Activated CD4-positive, alpha-beta T cell treated with anti-CD3 and anti-CD28 coated beads for 36 hours (primary cell): ENCODE measurements at regions not wholly inside any gene's neighbourhood (a gene's known extent, or its start where the extent isn't known, plus 50 kb on each side); places are given as distances from the start of the nearest gene placed in this dataset.

ENCODE experiments used
- ATAC-seq: fragments of 200-7000 bp; cut with Tn5 transposase; one replicate; pipeline ENCODE4 v1.10.0; 2021; ENCODE audit warnings: mild to moderate bottlenecking, moderate library complexity
- CTCF ChIA-PET: fragments of 350-600 bp; sonication (Branson Sonifier 250); formaldehyde crosslinking; loops from one replicate; lab custom pipeline; 2021; ENCODE audit warnings: antibody characterized with exemption; lab: Charles Lee
- POLR2A ChIA-PET: fragments of 350-600 bp; sonication (Branson Sonifier 250); formaldehyde crosslinking; loops from one replicate; lab custom pipeline; 2021; ENCODE audit warnings: antibody characterized with exemption, inconsistent platforms; lab: Charles Lee
- DNase-seq: peaks from one replicate; pipeline ENCODE4 v3.0.0-alpha.2; 2020
- H3K27ac Mint-ChIP-seq: one replicate; pipeline ENCODE4 v1.8.0; 2021; ENCODE audit warnings: mixed read lengths
- H3K27me3 Mint-ChIP-seq: one replicate; pipeline ENCODE4 v1.8.0; 2021; ENCODE audit warnings: mixed read lengths
- H3K36me3 Mint-ChIP-seq: one replicate; pipeline ENCODE4 v1.8.0; 2021; ENCODE audit warnings: low read depth, mixed read lengths
- H3K4me1 Mint-ChIP-seq: one replicate; pipeline ENCODE4 v1.8.0; 2021; ENCODE audit warnings: mixed read lengths
- H3K4me3 Mint-ChIP-seq: one replicate; pipeline ENCODE4 v1.8.0; 2021; ENCODE audit warnings: mild to moderate bottlenecking, moderate library complexity, mixed read lengths
- H3K9me3 Mint-ChIP-seq: one replicate; pipeline ENCODE4 v1.8.0; 2021; ENCODE audit warnings: low read depth, mixed read lengths
- intact Hi-C, 2 experiments: fragments of 100-400 bp; cut with DNase I in 1 of 2; cut with micrococcal nuclease in 1 of 2; formaldehyde crosslinking; loops; one replicate each; pipeline versions ENCODE4 v1.14.2 to v1.15.1; 2022 to 2024; cut with DNase I, micrococcal nuclease

- intact Hi-C loops, result loop anchor here in 1 of 2 experiments (5.0 kb wide), 1 partner anchor 161 kb away; the partner anchor contains the start of gene CENPW
- ATAC-seq, result no peak
- ChIA-PET CTCF (no interaction called here), POLR2A (no interaction called here)
- H3K4me1 Mint-ChIP-seq, result peaks cover 14% of the 10 kb centered on the region
- H3K27ac Mint-ChIP-seq, result no peak overlapping the region
- no peaks in the 10 kb centered on the region for H3K36me3 Mint-ChIP-seq
- no peaks in the 10 kb centered on the region for H3K27me3 Mint-ChIP-seq
- H3K4me3 Mint-ChIP-seq, result no peak overlapping the region
- H3K9me3 Mint-ChIP-seq, result no peaks in the 10 kb centered on the region
- DNase-seq, result no peak
Observed at GRCh38 chr6:126181173-126181741, 158.7 kb upstream of the CENPW start.

- CTCF ChIA-PET, result no interaction called here
- no peak for DNase-seq
- ATAC-seq, result no peak
- H3K27ac Mint-ChIP-seq, result no peak overlapping the region
- H3K27me3 Mint-ChIP-seq, result no peaks in the 10 kb centered on the region
- POLR2A ChIA-PET, result no interaction called here
- H3K36me3 Mint-ChIP-seq, result no peaks in the 10 kb centered on the region
- no peaks in the 10 kb centered on the region for H3K9me3 Mint-ChIP-seq
- no peak overlapping the region for H3K4me3 Mint-ChIP-seq
- H3K4me1 Mint-ChIP-seq, result peaks cover 14% of the 10 kb centered on the region
- intact Hi-C loops, result loop anchor here in 1 of 2 experiments (5.0 kb wide), 1 partner anchor 160 kb away; the partner anchor contains the start of gene CENPW
Observed at GRCh38 chr6:126181890-126182289, 158.0 kb upstream of the CENPW start.

- POLR2A ChIA-PET, result no interaction called here
- intact Hi-C loops, result loop anchor here in 1 of 2 experiments (5.0 kb wide), 1 partner anchor 160 kb away; the partner anchor contains the start of gene CENPW
- no peaks in the 10 kb centered on the region for H3K36me3 Mint-ChIP-seq
- CTCF ChIA-PET, result no interaction called here
- H3K4me3 Mint-ChIP-seq, result no peak overlapping the region
- no peaks in the 10 kb centered on the region for H3K27me3 Mint-ChIP-seq
- no peak for ATAC-seq
- no peak for DNase-seq
- no peak overlapping the region for H3K27ac Mint-ChIP-seq
- peaks cover 14% of the 10 kb centered on the region for H3K4me1 Mint-ChIP-seq
- no peaks in the 10 kb centered on the region for H3K9me3 Mint-ChIP-seq
Observed at GRCh38 chr6:126182650-126183311, 157.1 kb upstream of the CENPW start.

- no peak overlapping the region for H3K27ac Mint-ChIP-seq
- DNase-seq, result no peak
- no peak overlapping the region for H3K4me3 Mint-ChIP-seq
- no peaks in the 10 kb centered on the region for H3K27me3 Mint-ChIP-seq
- no peaks in the 10 kb centered on the region for H3K9me3 Mint-ChIP-seq
- H3K4me1 Mint-ChIP-seq, result peaks cover 11% of the 10 kb centered on the region
- POLR2A ChIA-PET, result no interaction called here
- no peak for ATAC-seq
- H3K36me3 Mint-ChIP-seq, result no peaks in the 10 kb centered on the region
- CTCF ChIA-PET, result interaction anchor here (0.8 kb wide), 1 partner anchor 9 kb away, joined by 3 read pairs; no protein-coding TSS in a partner anchor
- intact Hi-C loops, result no loop called here
Observed at GRCh38 chr6:126185774-126186173, 154.1 kb upstream of the CENPW start.

GRCh38 chr6:126188279-126188909 is 151.5 kb upstream of the CENPW start:
- no peak overlapping the region for H3K4me3 Mint-ChIP-seq

GRCh38 chr6:126195625-126196236 is 144.2 kb upstream of the CENPW start:
- ATAC-seq, result no peak
- H3K9me3 Mint-ChIP-seq, result no peaks in the 10 kb centered on the region
- no peak for DNase-seq
- ChIA-PET POLR2A (no interaction called here), CTCF (interaction anchor here (0.7 to 0.9 kb wide), 2 partner anchors 9 to 16 kb away, joined by 3 to 4 read pairs; no protein-coding TSS in a partner anchor)
- H3K27me3 Mint-ChIP-seq, result no peaks in the 10 kb centered on the region
- no peak overlapping the region for H3K4me3 Mint-ChIP-seq
- intact Hi-C loops, result no loop called here
- no peaks in the 10 kb centered on the region for H3K4me1 Mint-ChIP-seq
- H3K27ac Mint-ChIP-seq, result no peak overlapping the region
- H3K36me3 Mint-ChIP-seq, result no peaks in the 10 kb centered on the region

More at GRCh38 chr6:126188279-126188909, 151.5 kb upstream of the CENPW start:
- H3K27ac Mint-ChIP-seq, result no peak overlapping the region
- DNase-seq (no peak), ATAC-seq (no peak)
- no peaks in the 10 kb centered on the region for H3K9me3 Mint-ChIP-seq
- POLR2A ChIA-PET, result no interaction called here
- no peaks in the 10 kb centered on the region for H3K36me3 Mint-ChIP-seq
- CTCF ChIA-PET, result interaction anchor here (0.6 to 1.5 kb wide), 2 partner anchors 11 to 193 kb away, joined by 3 read pairs; no protein-coding TSS in a partner anchor
- no peaks in the 10 kb centered on the region for H3K4me1 Mint-ChIP-seq
- H3K27me3 Mint-ChIP-seq, result no peaks in the 10 kb centered on the region
- intact Hi-C loops, result no loop called here

GRCh38 chr6:126198631-126199030 is 141.3 kb upstream of the CENPW start:
- Mint-ChIP-seq H3K4me3 (no peak overlapping the region), H3K9me3 (no peaks in the 10 kb centered on the region), H3K36me3 (no peaks in the 10 kb centered on the region), H3K27ac (no peak overlapping the region), H3K4me1 (no peaks in the 10 kb centered on the region), H3K27me3 (no peaks in the 10 kb centered on the region)
- ChIA-PET CTCF (no interaction called here), POLR2A (no interaction called here)
- DNase-seq (no peak), ATAC-seq (no peak)
- intact Hi-C loops, result no loop called here

GRCh38 chr6:126199466-126199865 is 140.4 kb upstream of the CENPW start:
- ATAC-seq (no peak), DNase-seq (no peak)
- intact Hi-C loops, result no loop called here
- H3K4me1 Mint-ChIP-seq, result no peaks in the 10 kb centered on the region
- ChIA-PET POLR2A (no interaction called here), CTCF (no interaction called here)
- H3K36me3 Mint-ChIP-seq, result no peaks in the 10 kb centered on the region
- no peaks in the 10 kb centered on the region for H3K9me3 Mint-ChIP-seq
- H3K4me3 Mint-ChIP-seq, result no peak overlapping the region
- no peak overlapping the region for H3K27ac Mint-ChIP-seq
- H3K27me3 Mint-ChIP-seq, result no peaks in the 10 kb centered on the region

GRCh38 chr6:126202707-126203106 is 137.2 kb upstream of the CENPW start:
- no peak for DNase-seq
- Mint-ChIP-seq H3K4me1 (no peaks in the 10 kb centered on the region), H3K27ac (no peak overlapping the region), H3K27me3 (no peaks in the 10 kb centered on the region), H3K36me3 (no peaks in the 10 kb centered on the region), H3K9me3 (no peaks in the 10 kb centered on the region), H3K4me3 (no peak overlapping the region)
- POLR2A ChIA-PET, result no interaction called here
- intact Hi-C loops, result no loop called here
- CTCF ChIA-PET, result no interaction called here
- no peak for ATAC-seq

GRCh38 chr6:126204126-126204525 is 135.8 kb upstream of the CENPW start:
- ChIA-PET POLR2A (no interaction called here), CTCF (no interaction called here)
- no peak overlapping the region for H3K4me3 Mint-ChIP-seq
- H3K27ac Mint-ChIP-seq, result no peak overlapping the region
- H3K9me3 Mint-ChIP-seq, result no peaks in the 10 kb centered on the region
- no peaks in the 10 kb centered on the region for H3K27me3 Mint-ChIP-seq
- no peaks in the 10 kb centered on the region for H3K4me1 Mint-ChIP-seq
- intact Hi-C loops, result no loop called here
- H3K36me3 Mint-ChIP-seq, result no peaks in the 10 kb centered on the region
- ATAC-seq, result no peak
- no peak for DNase-seq

- no peaks in the 10 kb centered on the region for H3K36me3 Mint-ChIP-seq
- ChIA-PET CTCF (no interaction called here), POLR2A (no interaction called here)
- no peak overlapping the region for H3K4me3 Mint-ChIP-seq
- H3K27ac Mint-ChIP-seq, result no peak overlapping the region
- DNase-seq, result no peak
- no peaks in the 10 kb centered on the region for H3K4me1 Mint-ChIP-seq
- H3K27me3 Mint-ChIP-seq, result no peaks in the 10 kb centered on the region
- no peaks in the 10 kb centered on the region for H3K9me3 Mint-ChIP-seq
- intact Hi-C loops, result no loop called here
- no peak for ATAC-seq
Observed at GRCh38 chr6:126204598-126204997, 135.3 kb upstream of the CENPW start.
